ENCODE measurements at regions not wholly inside any gene's neighbourhood (a gene's known extent, or its start where the extent isn't known, plus 50 kb on each side); places are given as distances from the start of the nearest gene placed in this dataset.
A peak's percentile ranks its signal among the peaks of the same experiment; 100 is the strongest.

DNA sequence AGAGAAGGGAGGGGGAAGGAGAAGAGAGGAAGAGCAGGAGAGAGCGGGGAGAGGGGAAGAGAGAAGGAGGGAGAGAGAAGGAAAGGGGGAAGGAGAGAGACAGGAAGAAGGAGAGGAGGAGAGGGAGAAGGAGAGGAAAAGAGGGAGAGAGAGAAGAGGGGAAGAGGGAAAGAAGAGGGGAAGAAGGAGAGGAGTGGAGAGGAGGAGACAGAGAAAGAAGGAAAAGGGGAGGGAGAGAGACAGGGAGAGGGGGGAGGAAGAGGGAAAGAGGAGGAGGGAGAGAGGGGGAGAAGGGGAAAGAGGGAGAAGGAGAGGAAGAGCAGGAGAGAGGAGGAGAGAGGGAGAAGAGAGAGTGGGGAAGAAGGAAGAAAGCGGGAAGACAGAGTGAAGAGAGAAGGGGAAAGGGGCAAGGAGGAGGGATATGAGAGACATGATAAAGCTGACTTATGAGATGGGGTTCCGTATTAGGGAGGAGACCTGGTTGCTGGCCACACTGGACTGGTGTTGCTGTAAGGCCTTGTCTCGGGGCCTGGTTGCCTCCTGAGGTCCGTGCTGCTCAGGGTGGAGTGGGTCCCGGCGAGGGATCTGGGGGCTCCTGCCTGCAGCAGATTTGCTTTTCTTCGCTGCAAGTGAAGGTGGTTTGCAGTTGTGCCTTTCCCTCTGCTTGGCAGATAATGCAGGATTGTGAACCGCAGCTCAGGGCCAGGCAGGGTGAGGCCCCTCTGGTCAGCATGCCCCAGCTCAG, 139.5 kb downstream of the TEX29 start:
- H3K9me3 Mint-ChIP-seq, result peaks cover 6% of the 10 kb centered on the region; the same call in 1 of the 3 replicates
- no peak overlapping the region for H3K27ac ChIP-seq (ENCODE audit: low read depth)
- no peak overlapping the region for H3K4me3 ChIP-seq
- no peak for ATAC-seq
- H3K9me2 ChIP-seq (ENCODE audit: insufficient read depth), result no peaks in the 10 kb centered on the region; the same call in 1 of the 2 replicates
- H4K20me1 ChIP-seq (replicated peaks; ENCODE audit: insufficient read depth), result no peaks in the 10 kb centered on the region
- no peak for DNase-seq (ENCODE audit: low spot score)
- no peak overlapping the region for H3K27ac Mint-ChIP-seq
- no peaks in the 10 kb centered on the region for H3F3A ChIP-seq (replicated peaks; ENCODE audit: low read depth)
- H3K36me3 ChIP-seq (ENCODE audit: insufficient read depth), result no peaks in the 10 kb centered on the region
- no peaks in the 10 kb centered on the region; the same call in 2 of the 3 replicates for H3K4me1 Mint-ChIP-seq
- H3K4me3 Mint-ChIP-seq, result no peak overlapping the region
- peak overlapping the region; percentile 72 for H2AFZ ChIP-seq
- H3K4me1 ChIP-seq (ENCODE audit: insufficient read depth), result no peaks in the 10 kb centered on the region
- no peaks in the 10 kb centered on the region for H3K27me3 ChIP-seq (ENCODE audit: insufficient read depth)
- no peak overlapping the region for H3K4me2 ChIP-seq
- H3K79me2 ChIP-seq (replicated peaks; ENCODE audit: insufficient read depth), result no peaks in the 10 kb centered on the region
- no peak for TF ChIP-seq NANOG (IDR thresholded peaks at IDR 0.05; ENCODE audit: borderline replicate concordance)
- TF ChIP-seq, protein P1, sequence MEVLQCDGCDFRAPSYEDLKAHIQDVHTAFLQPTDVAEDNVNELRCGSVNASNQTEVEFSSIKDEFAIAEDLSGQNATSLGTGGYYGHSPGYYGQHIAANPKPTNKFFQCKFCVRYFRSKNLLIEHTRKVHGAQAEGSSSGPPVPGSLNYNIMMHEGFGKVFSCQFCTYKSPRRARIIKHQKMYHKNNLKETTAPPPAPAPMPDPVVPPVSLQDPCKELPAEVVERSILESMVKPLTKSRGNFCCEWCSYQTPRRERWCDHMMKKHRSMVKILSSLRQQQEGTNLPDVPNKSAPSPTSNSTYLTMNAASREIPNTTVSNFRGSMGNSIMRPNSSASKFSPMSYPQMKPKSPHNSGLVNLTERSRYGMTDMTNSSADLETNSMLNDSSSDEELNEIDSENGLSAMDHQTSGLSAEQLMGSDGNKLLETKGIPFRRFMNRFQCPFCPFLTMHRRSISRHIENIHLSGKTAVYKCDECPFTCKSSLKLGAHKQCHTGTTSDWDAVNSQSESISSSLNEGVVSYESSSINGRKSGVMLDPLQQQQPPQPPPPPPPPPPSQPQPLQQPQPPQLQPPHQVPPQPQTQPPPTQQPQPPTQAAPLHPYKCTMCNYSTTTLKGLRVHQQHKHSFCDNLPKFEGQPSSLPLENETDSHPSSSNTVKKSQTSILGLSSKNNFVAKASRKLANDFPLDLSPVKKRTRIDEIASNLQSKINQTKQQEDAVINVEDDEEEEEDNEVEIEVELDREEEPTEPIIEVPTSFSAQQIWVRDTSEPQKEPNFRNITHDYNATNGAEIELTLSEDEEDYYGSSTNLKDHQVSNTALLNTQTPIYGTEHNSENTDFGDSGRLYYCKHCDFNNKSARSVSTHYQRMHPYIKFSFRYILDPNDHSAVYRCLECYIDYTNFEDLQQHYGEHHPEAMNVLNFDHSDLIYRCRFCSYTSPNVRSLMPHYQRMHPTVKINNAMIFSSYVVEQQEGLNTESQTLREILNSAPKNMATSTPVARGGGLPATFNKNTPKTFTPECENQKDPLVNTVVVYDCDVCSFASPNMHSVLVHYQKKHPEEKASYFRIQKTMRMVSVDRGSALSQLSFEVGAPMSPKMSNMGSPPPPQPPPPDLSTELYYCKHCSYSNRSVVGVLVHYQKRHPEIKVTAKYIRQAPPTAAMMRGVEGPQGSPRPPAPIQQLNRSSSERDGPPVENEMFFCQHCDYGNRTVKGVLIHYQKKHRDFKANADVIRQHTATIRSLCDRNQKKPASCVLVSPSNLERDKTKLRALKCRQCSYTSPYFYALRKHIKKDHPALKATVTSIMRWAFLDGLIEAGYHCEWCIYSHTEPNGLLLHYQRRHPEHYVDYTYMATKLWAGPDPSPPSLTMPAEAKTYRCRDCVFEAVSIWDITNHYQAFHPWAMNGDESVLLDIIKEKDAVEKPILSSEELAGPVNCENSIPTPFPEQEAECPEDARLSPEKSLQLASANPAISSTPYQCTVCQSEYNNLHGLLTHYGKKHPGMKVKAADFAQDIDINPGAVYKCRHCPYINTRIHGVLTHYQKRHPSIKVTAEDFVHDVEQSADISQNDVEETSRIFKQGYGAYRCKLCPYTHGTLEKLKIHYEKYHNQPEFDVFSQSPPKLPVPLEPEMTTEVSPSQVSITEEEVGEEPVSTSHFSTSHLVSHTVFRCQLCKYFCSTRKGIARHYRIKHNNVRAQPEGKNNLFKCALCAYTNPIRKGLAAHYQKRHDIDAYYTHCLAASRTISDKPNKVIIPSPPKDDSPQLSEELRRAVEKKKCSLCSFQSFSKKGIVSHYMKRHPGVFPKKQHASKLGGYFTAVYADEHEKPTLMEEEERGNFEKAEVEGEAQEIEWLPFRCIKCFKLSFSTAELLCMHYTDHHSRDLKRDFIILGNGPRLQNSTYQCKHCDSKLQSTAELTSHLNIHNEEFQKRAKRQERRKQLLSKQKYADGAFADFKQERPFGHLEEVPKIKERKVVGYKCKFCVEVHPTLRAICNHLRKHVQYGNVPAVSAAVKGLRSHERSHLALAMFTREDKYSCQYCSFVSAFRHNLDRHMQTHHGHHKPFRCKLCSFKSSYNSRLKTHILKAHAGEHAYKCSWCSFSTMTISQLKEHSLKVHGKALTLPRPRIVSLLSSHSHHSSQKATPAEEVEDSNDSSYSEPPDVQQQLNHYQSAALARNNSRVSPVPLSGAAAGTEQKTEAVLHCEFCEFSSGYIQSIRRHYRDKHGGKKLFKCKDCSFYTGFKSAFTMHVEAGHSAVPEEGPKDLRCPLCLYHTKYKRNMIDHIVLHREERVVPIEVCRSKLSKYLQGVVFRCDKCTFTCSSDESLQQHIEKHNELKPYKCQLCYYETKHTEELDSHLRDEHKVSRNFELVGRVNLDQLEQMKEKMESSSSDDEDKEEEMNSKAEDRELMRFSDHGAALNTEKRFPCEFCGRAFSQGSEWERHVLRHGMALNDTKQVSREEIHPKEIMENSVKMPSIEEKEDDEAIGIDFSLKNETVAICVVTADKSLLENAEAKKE (CRISPR knock-in tag; IDR thresholded peaks at IDR 0.05), result no peak
- TF ChIP-seq STAT1 (IDR thresholded peaks at IDR 0.05; ENCODE audit: unreplicated experiment), result no peak
- TF ChIP-seq EZH2phosphoT487 (IDR thresholded peaks at IDR 0.05; ENCODE audit: unreplicated experiment), result no peak
- TF ChIP-seq ZNF114 (CRISPR knock-in tag; IDR thresholded peaks at IDR 0.05), result no peak
- no peak for TF ChIP-seq EZH2 (IDR thresholded peaks at IDR 0.05; ENCODE audit: low read depth, unreplicated experiment)
- no peak for TF ChIP-seq ZNF331 (CRISPR knock-in tag; IDR thresholded peaks at IDR 0.05; ENCODE audit: low read depth)
- TF ChIP-seq, protein P2, sequence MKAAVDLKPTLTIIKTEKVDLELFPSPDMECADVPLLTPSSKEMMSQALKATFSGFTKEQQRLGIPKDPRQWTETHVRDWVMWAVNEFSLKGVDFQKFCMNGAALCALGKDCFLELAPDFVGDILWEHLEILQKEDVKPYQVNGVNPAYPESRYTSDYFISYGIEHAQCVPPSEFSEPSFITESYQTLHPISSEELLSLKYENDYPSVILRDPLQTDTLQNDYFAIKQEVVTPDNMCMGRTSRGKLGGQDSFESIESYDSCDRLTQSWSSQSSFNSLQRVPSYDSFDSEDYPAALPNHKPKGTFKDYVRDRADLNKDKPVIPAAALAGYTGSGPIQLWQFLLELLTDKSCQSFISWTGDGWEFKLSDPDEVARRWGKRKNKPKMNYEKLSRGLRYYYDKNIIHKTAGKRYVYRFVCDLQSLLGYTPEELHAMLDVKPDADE (IDR thresholded peaks at IDR 0.05), result no peak
- no peak for TF ChIP-seq JUNB (IDR thresholded peaks at IDR 0.05; ENCODE audit: unreplicated experiment)
- TF ChIP-seq POLR2AphosphoS5 (IDR thresholded peaks at IDR 0.05; ENCODE audit: low read depth), result no peak
- TF ChIP-seq, protein P3, sequence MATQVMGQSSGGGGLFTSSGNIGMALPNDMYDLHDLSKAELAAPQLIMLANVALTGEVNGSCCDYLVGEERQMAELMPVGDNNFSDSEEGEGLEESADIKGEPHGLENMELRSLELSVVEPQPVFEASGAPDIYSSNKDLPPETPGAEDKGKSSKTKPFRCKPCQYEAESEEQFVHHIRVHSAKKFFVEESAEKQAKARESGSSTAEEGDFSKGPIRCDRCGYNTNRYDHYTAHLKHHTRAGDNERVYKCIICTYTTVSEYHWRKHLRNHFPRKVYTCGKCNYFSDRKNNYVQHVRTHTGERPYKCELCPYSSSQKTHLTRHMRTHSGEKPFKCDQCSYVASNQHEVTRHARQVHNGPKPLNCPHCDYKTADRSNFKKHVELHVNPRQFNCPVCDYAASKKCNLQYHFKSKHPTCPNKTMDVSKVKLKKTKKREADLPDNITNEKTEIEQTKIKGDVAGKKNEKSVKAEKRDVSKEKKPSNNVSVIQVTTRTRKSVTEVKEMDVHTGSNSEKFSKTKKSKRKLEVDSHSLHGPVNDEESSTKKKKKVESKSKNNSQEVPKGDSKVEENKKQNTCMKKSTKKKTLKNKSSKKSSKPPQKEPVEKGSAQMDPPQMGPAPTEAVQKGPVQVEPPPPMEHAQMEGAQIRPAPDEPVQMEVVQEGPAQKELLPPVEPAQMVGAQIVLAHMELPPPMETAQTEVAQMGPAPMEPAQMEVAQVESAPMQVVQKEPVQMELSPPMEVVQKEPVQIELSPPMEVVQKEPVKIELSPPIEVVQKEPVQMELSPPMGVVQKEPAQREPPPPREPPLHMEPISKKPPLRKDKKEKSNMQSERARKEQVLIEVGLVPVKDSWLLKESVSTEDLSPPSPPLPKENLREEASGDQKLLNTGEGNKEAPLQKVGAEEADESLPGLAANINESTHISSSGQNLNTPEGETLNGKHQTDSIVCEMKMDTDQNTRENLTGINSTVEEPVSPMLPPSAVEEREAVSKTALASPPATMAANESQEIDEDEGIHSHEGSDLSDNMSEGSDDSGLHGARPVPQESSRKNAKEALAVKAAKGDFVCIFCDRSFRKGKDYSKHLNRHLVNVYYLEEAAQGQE (IDR thresholded peaks at IDR 0.05; ENCODE audit: unreplicated experiment), result no peak
- peaks cover 9% of the 10 kb centered on the region for H3K27me3 Mint-ChIP-seq (ENCODE audit: insufficient read depth, low read depth, poor library complexity)
- no peaks in the 10 kb centered on the region for H3K36me3 Mint-ChIP-seq (ENCODE audit: low read depth)

Measured in GM23338 (cell line).